ENCODE measurements at regions not wholly inside any gene's neighbourhood (a gene's known extent, or its start where the extent isn't known, plus 50 kb on each side); places are given as distances from the start of the nearest gene placed in this dataset.

- ChIA-PET POLR2A (no interaction called here), CTCF (no interaction called here)
- intact Hi-C loops (cut with micrococcal nuclease) (no loop called here), dilution Hi-C loops (cut with MboI; ENCODE audit: extremely low pct_ligation_motif_present, low sequenced_read_pairs) (no loop called here)
- Histone ChIP-seq H3K9ac (replicated peaks; ENCODE audit: extremely low read depth, insufficient read depth, low read length) (no peak overlapping the region), H3K36me3 (ENCODE audit: control insufficient read depth in 2 of 2, extremely low read depth in 1 of 2, insufficient read depth in 2 of 2, low read length in 2 of 2) (no peaks in the 10 kb centered on the region), H3K27me3 (ENCODE audit: control insufficient read depth in 2 of 2, insufficient read depth in 2 of 2, low read length in 2 of 2) (peaks cover 5 to 6% of the 10 kb centered on the region in 2 experiments), H3K27ac (ENCODE audit: insufficient read depth, low read depth, low read length) (no peak overlapping the region), H3K4me3 (replicated peaks in 1 of 3; ENCODE audit: insufficient read depth in 1 of 3, low read depth in 1 of 3, low read length in 3 of 3) (no peak overlapping the region), H3K4me1 (ENCODE audit: control insufficient read depth, extremely low read depth, insufficient read depth, low read length) (no peaks in the 10 kb centered on the region), H3K9me3 (replicated peaks; ENCODE audit: control insufficient read depth, insufficient read depth, low read length) (no peaks in the 10 kb centered on the region), H3K4me2 (ENCODE audit: insufficient read depth, low read length) (no peak overlapping the region), H2AFZ (ENCODE audit: low read depth, low read length) (no peak overlapping the region), H3K9me1 (replicated peaks; ENCODE audit: control insufficient read depth, extremely low read depth, insufficient read depth, low read length) (no peaks in the 10 kb centered on the region), H3K79me2 (ENCODE audit: control insufficient read depth, insufficient read depth, low read length) (no peaks in the 10 kb centered on the region), H4K20me1 (replicated peaks; ENCODE audit: control insufficient read depth, extremely low read depth, insufficient read depth, low read length) (no peaks in the 10 kb centered on the region)
- BruUV-seq (replicated peaks): no TSS peak
- TF ChIP-seq POLR2AphosphoS5 (IDR thresholded peaks at IDR 0.05; ENCODE audit: insufficient read depth, low read depth, low read length) (no peak), MYC (IDR thresholded peaks at IDR 0.05; ENCODE audit: low read depth, low read length) (no peak), GATA2 (IDR thresholded peaks at IDR 0.05; ENCODE audit: insufficient read depth, insufficient read length, low read depth, low read length) (no peak), CTCF (IDR thresholded peaks at IDR 0.05; ENCODE audit: extremely low read depth in 1 of 2, insufficient read depth in 1 of 2, low read depth in 1 of 2, low read length in 2 of 2) (no peak), FOS (IDR thresholded peaks at IDR 0.05; ENCODE audit: borderline replicate concordance, insufficient read depth, low read length) (no peak), EZH2 (IDR thresholded peaks at IDR 0.05; ENCODE audit: borderline replicate concordance, low read depth, low read length, severe bottlenecking) (no peak), POLR2A (IDR thresholded peaks at IDR 0.05; ENCODE audit: low read depth, low read length) (no peak), JUN (IDR thresholded peaks at IDR 0.05; ENCODE audit: borderline replicate concordance, insufficient read depth, insufficient read length, low read depth) (no peak)
- TF ChIP-seq, protein P1, sequence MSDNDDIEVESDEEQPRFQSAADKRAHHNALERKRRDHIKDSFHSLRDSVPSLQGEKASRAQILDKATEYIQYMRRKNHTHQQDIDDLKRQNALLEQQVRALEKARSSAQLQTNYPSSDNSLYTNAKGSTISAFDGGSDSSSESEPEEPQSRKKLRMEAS (IDR thresholded peaks at IDR 0.05; ENCODE audit: insufficient read depth, insufficient read length): no peak
- no peak for FAIRE-seq
- DNase-seq (ENCODE audit: low read depth, low spot score): no peak
Measured at GRCh38 chr6:79803917-79804316, 143.4 kb downstream of the ELOVL4 start.

All from endothelial cell of umbilical vein (primary cell).